Sigmoid colon (tissue), 6 donors: ENCODE measurements at regions not wholly inside any gene's neighbourhood (a gene's known extent, or its start where the extent isn't known, plus 50 kb on each side); places are given as distances from the start of the nearest gene placed in this dataset.
"Not testable (repeated sequence)": the region's sequence is repeated elsewhere in the genome, so short reads cannot be mapped to it uniquely, and the experiment has no call there.

Experiments
- DNase-seq: peaks from one replicate; pipeline ENCODE4 v3.0.0-alpha.2; 2019
- H3K27ac ChIP-seq, 4 donors: fragments of 200-600 bp; sonication (generic); one replicate each; pipeline ENCODE4 v1.5.1; 2016 to 2019; ENCODE audit warnings: mild to moderate bottlenecking in 1 of 4
- H3K27me3 ChIP-seq, 3 donors: fragments of 200-600 bp; sonication (generic); one replicate each; pipeline ENCODE4 v1.5.1; 2019; ENCODE audit warnings: mild to moderate bottlenecking in 1 of 3
- H3K36me3 ChIP-seq, 4 donors: fragments of 200-600 bp; sonication (generic); one replicate each; pipeline ENCODE4 v1.5.1; 2016 to 2019
- H3K4me1 ChIP-seq, 4 donors: fragments of 200-600 bp; sonication (generic); one replicate each; pipeline ENCODE4 v1.5.1; 2017 to 2019
- H3K4me3 ChIP-seq, 4 donors: fragments of 200-600 bp; sonication (generic); one replicate each; pipeline ENCODE4 v1.5.1; 2017 to 2019; ENCODE audit warnings: mild to moderate bottlenecking in 2 of 4, moderate library complexity in 1 of 4
- H3K9me3 ChIP-seq, 4 donors: fragments of 200-600 bp in 3 of 4; sonication (generic) in 3 of 4; one replicate each; pipeline versions ENCODE4 v1.5.1 to v1.6.1; 2013 to 2019
- EP300 ChIP-seq, 4 donors: sonication (generic); formaldehyde crosslinking; IDR thresholded peaks; one replicate each; pipeline ENCODE4 v1.6.1; 2017; ENCODE audit warnings: antibody characterized with exemption in 4 of 4
- POLR2A ChIP-seq, 2 donors: fragments of 450-650 bp; IDR thresholded peaks; one replicate each; pipeline ENCODE4 v1.6.1; 2016; ENCODE audit warnings: antibody characterized with exemption in 2 of 2, mild to moderate bottlenecking in 2 of 2, moderate library complexity in 2 of 2
- POLR2AphosphoS5 ChIP-seq, 4 donors: sonication (generic); formaldehyde crosslinking; IDR thresholded peaks; one replicate each; pipeline ENCODE4 v1.6.1; 2017; ENCODE audit warnings: antibody characterized with exemption in 4 of 4
- WGBS, 2 donors: extraction: QIAGEN DNeasy Blood & Tissue Kit; methylation state at CpG; one replicate each; pipeline ENCODE4 v1.1.7; 2013; 5-methylcytosine and 5-hydroxymethylcytosine counted together
- intact Hi-C: fragments of 100-400 bp; cut with DNase I; formaldehyde crosslinking; loops from one replicate; pipeline ENCODE4 v1.15.1; 2023
- TF ChIP-seq, protein P1 (sequence below), 4 experiments: fragments of 450-650 bp in 3 of 4; fragments of 200-600 bp in 1 of 4; IDR thresholded peaks; one replicate each; pipeline ENCODE4 v1.5.1; 2016 to 2019; ENCODE audit warnings: antibody characterized with exemption in 4 of 4, mild to moderate bottlenecking in 3 of 4, moderate library complexity in 2 of 4
- donor health status: healthy with polysubstance abuse.
- donor health status: healthy.

DNA sequence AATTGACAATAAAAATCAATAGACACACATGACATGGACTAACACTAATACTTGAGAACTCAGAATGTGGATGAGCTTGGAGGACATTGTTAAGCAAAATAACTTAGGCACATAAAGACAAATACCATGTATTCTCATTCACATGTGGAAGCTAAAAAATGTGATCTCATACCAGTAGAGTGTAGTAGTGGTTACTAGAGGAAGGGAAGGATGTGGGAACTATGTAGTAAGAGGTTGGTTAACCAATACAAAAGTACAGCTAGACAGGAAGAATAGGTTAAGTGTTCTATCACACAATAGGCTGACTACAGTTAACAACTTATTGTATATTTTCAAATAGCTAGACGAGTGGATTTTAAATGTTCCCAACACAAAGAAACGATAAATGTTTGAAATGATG lies 415.8 kb upstream of the KLF12 start:
- Histone ChIP-seq H3K27ac (no peak overlapping the region), H3K9me3 (no peaks in the 10 kb centered on the region), H3K36me3 (no peaks in the 10 kb centered on the region), H3K4me1 (no peaks in the 10 kb centered on the region), H3K4me3 (no peak overlapping the region), H3K27me3 (no peaks in the 10 kb centered on the region)
- intact Hi-C loops: no loop called here
- DNase-seq: no peak
- TF ChIP-seq EP300 (IDR thresholded peaks at IDR 0.05): no peak
- no peak for TF ChIP-seq POLR2A (IDR thresholded peaks at IDR 0.05)
- TF ChIP-seq POLR2AphosphoS5 (IDR thresholded peaks at IDR 0.05): no peak
- 76 to 92% methylated on average over 2 of the region's 2 CpGs for WGBS, 2 donors

DNA sequence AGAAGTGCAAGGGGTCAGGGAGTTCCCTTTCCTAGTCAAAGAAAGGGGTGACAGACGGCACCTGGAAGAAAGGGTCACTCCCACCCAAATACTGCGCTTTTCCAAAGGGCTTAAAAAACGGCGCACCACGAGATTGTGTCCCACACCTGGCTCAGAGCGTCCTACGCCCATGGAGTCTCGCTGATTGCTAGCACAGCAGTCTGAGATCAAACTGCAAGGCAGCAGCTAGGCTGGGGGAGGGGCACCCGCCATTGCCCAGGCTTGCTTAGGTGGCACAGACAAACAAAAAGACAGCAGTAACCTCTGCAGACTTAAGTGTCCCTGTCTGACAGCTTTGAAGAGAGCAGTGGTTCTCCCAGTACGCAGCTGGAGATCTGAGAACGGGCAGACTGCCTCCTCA lies 402.4 kb upstream of the KLF12 start:
- H3K27ac ChIP-seq, DNase-seq, H3K4me1 ChIP-seq, H3K9me3 ChIP-seq, H3K36me3 ChIP-seq, H3K27me3 ChIP-seq, H3K4me3 ChIP-seq, intact Hi-C loops: not testable (repeated sequence)
- 85 to 87% methylated on average over 11 of the region's 11 CpGs for WGBS, 2 donors

DNA sequence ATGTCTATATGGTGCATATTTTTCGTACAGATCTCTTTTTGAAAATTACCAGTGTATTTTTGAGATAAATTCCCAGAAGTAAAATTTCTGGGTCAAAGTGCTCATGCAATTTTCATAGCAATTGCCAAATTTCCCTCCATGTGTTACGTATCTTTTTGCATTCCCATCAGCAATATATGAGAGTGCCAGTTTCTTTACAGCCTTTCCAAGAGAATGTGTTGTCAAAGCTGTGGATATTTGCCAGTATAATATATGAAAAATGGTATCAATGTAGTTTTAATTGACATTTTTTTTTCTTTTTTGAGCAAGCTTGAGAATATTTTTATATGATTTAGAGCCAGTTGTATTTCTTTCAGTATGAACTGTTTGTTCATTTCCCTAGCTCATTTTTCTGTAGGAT lies 399.0 kb upstream of the KLF12 start:
- no peaks in the 10 kb centered on the region for H3K36me3 ChIP-seq
- no peak for TF ChIP-seq POLR2AphosphoS5 (IDR thresholded peaks at IDR 0.05)
- no peak for TF ChIP-seq EP300 (IDR thresholded peaks at IDR 0.05)
- TF ChIP-seq, protein P1, sequence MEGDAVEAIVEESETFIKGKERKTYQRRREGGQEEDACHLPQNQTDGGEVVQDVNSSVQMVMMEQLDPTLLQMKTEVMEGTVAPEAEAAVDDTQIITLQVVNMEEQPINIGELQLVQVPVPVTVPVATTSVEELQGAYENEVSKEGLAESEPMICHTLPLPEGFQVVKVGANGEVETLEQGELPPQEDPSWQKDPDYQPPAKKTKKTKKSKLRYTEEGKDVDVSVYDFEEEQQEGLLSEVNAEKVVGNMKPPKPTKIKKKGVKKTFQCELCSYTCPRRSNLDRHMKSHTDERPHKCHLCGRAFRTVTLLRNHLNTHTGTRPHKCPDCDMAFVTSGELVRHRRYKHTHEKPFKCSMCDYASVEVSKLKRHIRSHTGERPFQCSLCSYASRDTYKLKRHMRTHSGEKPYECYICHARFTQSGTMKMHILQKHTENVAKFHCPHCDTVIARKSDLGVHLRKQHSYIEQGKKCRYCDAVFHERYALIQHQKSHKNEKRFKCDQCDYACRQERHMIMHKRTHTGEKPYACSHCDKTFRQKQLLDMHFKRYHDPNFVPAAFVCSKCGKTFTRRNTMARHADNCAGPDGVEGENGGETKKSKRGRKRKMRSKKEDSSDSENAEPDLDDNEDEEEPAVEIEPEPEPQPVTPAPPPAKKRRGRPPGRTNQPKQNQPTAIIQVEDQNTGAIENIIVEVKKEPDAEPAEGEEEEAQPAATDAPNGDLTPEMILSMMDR (IDR thresholded peaks at IDR 0.05): no peak
- no peak for TF ChIP-seq POLR2A (IDR thresholded peaks at IDR 0.05)
- WGBS, 2 donors: 80 to 88% methylated on average over 2 of the region's 2 CpGs
- no peak for DNase-seq
- no peak overlapping the region for H3K4me3 ChIP-seq
- intact Hi-C loops: no loop called here
- no peak overlapping the region for H3K27ac ChIP-seq
- no peaks in the 10 kb centered on the region for H3K27me3 ChIP-seq
- H3K4me1 ChIP-seq: no peaks in the 10 kb centered on the region
- H3K9me3 ChIP-seq: no peaks in the 10 kb centered on the region

DNA sequence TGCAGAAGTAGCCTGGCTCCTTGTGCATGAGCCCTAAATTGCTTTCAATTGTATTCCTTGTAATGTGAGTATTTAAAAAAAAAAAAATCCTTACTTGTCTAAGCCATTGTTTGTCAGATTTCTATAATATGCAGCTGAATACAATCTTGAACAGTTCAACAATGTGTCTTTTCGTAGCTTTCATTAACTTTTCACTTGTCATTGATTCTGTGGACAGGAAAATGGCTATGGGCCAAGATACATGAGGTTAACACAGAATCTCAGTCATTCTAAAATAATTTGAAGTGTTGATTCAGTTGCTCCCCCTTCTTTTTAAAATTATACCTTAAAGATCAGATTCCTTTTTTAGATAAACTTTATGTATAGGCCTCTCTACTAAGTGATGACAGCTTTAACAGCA lies 395.8 kb upstream of the KLF12 start:
- H3K9me3 ChIP-seq: no peaks in the 10 kb centered on the region
- WGBS, 2 donors: 88 to 90% methylated on average over 1 of the region's 1 CpG
- DNase-seq: no peak
- TF ChIP-seq, protein P1 (IDR thresholded peaks at IDR 0.05): no peak
- TF ChIP-seq POLR2AphosphoS5 (IDR thresholded peaks at IDR 0.05) (no peak), POLR2A (IDR thresholded peaks at IDR 0.05) (no peak), EP300 (IDR thresholded peaks at IDR 0.05) (no peak)
- no peaks in the 10 kb centered on the region for H3K4me1 ChIP-seq
- H3K27ac ChIP-seq: no peak overlapping the region
- H3K4me3 ChIP-seq: no peak overlapping the region
- intact Hi-C loops: no loop called here
- no peaks in the 10 kb centered on the region for H3K27me3 ChIP-seq
- H3K36me3 ChIP-seq: no peaks in the 10 kb centered on the region

DNA sequence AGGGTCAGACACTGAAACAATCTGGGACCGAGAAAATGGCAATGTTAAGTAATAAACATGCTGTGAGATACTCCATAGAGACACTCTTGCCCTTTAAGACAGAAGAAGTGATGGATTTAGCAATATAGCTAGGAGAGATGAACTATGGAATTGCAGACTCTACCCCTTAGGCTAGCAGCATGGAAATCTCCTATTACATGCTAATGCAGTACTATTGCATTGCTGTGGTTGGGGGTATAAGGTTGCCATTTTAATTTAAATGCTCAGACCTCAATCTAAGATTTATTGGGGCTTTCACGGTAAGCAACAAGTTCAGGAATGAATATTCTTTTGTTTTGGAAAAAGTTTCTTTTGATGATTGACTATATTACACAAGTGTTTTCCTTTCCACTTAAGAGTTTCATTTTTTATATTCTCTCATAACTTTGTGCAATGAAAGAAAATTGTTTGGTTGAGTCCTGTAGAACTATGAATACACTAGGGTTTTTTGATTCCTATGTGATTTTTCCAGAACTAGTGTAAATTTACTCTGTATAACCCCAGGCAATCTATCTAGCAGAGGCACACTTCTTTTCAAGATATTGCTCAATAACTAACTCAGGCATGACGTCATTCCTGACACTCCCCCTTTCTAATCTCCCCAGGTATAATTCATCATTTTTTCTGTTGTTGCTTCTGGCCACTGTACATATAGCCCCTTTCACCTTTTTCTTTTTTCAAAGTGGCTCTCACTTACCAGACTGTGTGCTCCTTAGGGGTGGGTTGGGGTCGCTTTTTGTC lies 394.7 kb upstream of the KLF12 start:
- Histone ChIP-seq H3K4me3 (no peak overlapping the region), H3K4me1 (no peaks in the 10 kb centered on the region), H3K36me3 (no peaks in the 10 kb centered on the region), H3K27ac (no peak overlapping the region), H3K27me3 (no peaks in the 10 kb centered on the region), H3K9me3 (no peaks in the 10 kb centered on the region)
- intact Hi-C loops: no loop called here
- DNase-seq: no peak
- TF ChIP-seq, protein P1 (IDR thresholded peaks at IDR 0.05): no peak
- TF ChIP-seq EP300 (IDR thresholded peaks at IDR 0.05): no peak
- no peak for TF ChIP-seq POLR2AphosphoS5 (IDR thresholded peaks at IDR 0.05)
- TF ChIP-seq POLR2A (IDR thresholded peaks at IDR 0.05): no peak
- WGBS, 2 donors: 73 to 84% methylated on average over 4 of the region's 4 CpGs

DNA sequence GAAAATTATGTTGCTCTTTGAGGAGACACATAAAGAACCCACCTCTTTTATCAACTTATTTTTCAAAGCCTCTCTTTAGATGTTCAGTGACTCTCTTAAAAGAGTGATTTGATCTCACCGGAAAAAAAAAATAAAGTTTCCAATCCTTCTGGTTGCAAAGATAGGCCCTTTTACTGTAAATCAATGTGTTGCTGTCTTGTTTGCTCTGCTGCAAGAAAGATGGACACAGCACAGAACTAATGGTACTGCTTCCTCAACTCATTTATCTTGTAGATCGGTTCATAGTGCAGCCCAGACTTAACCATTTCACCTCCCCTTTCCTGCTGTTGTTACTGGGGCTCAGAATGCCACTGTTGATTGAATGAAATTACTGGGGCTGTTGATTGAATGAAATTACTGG lies 388.9 kb upstream of the KLF12 start:
- Histone ChIP-seq H3K27ac (no peak overlapping the region), H3K9me3 (no peaks in the 10 kb centered on the region), H3K4me3 (no peak overlapping the region), H3K27me3 (no peaks in the 10 kb centered on the region), H3K36me3 (no peaks in the 10 kb centered on the region), H3K4me1 (no peaks in the 10 kb centered on the region)
- no peak for TF ChIP-seq POLR2AphosphoS5 (IDR thresholded peaks at IDR 0.05)
- TF ChIP-seq, protein P1 (IDR thresholded peaks at IDR 0.05): no peak
- no peak for TF ChIP-seq EP300 (IDR thresholded peaks at IDR 0.05)
- no peak for TF ChIP-seq POLR2A (IDR thresholded peaks at IDR 0.05)
- no peak for DNase-seq
- intact Hi-C loops: no loop called here
- 45 to 50% methylated on average over 2 of the region's 2 CpGs for WGBS, 2 donors
